Hepatocyte (in vitro differentiated cells): ENCODE measurements at regions not wholly inside any gene's neighbourhood (a gene's known extent, or its start where the extent isn't known, plus 50 kb on each side); places are given as distances from the start of the nearest gene placed in this dataset.

Experiments used
- EZH2 ChIP-seq: fragments of 200-600 bp; sonication (generic); IDR thresholded peaks from 2 replicates; pipeline ENCODE4 v1.6.1; 2016; ENCODE audit warnings: antibody characterized with exemption, mild to moderate bottlenecking, borderline replicate concordance
- EZH2phosphoT487 ChIP-seq: fragments of 200-600 bp; sonication (generic); IDR thresholded peaks from one replicate; pipeline ENCODE4 v1.6.1; 2018; ENCODE audit warnings: antibody characterized with exemption, mild to moderate bottlenecking, low read depth, moderate library complexity; ENCODE audit not compliant: unreplicated experiment, severe bottlenecking
- TF ChIP-seq, protein P1 (sequence below): fragments of 200-600 bp; sonication (generic); IDR thresholded peaks from 2 replicates; pipeline ENCODE4 v1.5.1; 2016; ENCODE audit warnings: antibody characterized with exemption, mild to moderate bottlenecking; ENCODE audit not compliant: poor library complexity

DNA sequence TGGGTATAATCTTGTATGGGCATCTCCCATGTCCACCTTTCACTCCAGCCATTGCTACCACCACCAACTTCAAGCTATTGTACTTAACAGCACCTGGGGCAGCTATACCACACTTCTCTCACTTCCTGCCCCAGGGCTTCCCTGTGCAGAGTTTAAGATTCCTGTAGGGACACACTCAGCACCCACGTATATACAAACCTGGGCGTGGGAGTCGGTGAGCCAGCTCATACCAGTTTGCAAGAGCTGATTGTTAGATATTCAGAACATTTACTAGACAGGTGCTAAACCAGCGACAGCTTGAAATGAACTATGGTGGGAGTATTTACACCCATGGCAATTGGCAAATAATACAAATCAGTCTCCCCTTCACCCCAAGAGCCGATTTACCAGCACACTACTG lies 114.8 kb upstream of the CSF3R start:
- TF ChIP-seq, protein P1, sequence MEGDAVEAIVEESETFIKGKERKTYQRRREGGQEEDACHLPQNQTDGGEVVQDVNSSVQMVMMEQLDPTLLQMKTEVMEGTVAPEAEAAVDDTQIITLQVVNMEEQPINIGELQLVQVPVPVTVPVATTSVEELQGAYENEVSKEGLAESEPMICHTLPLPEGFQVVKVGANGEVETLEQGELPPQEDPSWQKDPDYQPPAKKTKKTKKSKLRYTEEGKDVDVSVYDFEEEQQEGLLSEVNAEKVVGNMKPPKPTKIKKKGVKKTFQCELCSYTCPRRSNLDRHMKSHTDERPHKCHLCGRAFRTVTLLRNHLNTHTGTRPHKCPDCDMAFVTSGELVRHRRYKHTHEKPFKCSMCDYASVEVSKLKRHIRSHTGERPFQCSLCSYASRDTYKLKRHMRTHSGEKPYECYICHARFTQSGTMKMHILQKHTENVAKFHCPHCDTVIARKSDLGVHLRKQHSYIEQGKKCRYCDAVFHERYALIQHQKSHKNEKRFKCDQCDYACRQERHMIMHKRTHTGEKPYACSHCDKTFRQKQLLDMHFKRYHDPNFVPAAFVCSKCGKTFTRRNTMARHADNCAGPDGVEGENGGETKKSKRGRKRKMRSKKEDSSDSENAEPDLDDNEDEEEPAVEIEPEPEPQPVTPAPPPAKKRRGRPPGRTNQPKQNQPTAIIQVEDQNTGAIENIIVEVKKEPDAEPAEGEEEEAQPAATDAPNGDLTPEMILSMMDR = no peak
- TF ChIP-seq EZH2 (no peak), EZH2phosphoT487 (no peak)
